HUES64 (cell line): ENCODE measurements at regions not wholly inside any gene's neighbourhood (a gene's known extent, or its start where the extent isn't known, plus 50 kb on each side); places are given as distances from the start of the nearest gene placed in this dataset.

ENCODE experiments used
- H3K27ac ChIP-seq: 2 replicates; pipeline ENCODE4 v1.7.0; 2013; ENCODE audit warnings: low read depth, low read length, inconsistent platforms
- H3K27me3 ChIP-seq: 2 replicates; pipeline ENCODE4 v1.6.1; 2013; ENCODE audit warnings: mild to moderate bottlenecking, low read length; ENCODE audit not compliant: insufficient read depth
- H3K36me3 ChIP-seq: 2 replicates; pipeline ENCODE4 v1.6.1; 2013; ENCODE audit warnings: mild to moderate bottlenecking, low read length; ENCODE audit not compliant: insufficient read depth
- H3K4me1 ChIP-seq: 2 replicates; pipeline ENCODE4 v1.6.1; 2013; ENCODE audit warnings: mild to moderate bottlenecking, low read length, moderate library complexity; ENCODE audit not compliant: insufficient read depth
- H3K4me3 ChIP-seq: 2 replicates; pipeline ENCODE4 v1.5.1; 2013; ENCODE audit warnings: mild to moderate bottlenecking, low read length, moderate library complexity
- H3K9ac ChIP-seq: 2 replicates; pipeline ENCODE4 v1.6.1; 2013; ENCODE audit warnings: mild to moderate bottlenecking, low read depth, low read length
- H3K9me3 ChIP-seq: 2 replicates; pipeline ENCODE4 v1.6.1; 2013; ENCODE audit warnings: low read depth, low read length; ENCODE audit not compliant: insufficient read depth
- WGBS: fragments of 150-250, 120-280 bp; methylation state at CpG from one replicate; pipeline ENCODE4 v1.1.7; 2013; ENCODE audit warnings: missing lambda C conversion rate; 5-methylcytosine and 5-hydroxymethylcytosine counted together

- H3K36me3 ChIP-seq = no peaks in the 10 kb centered on the region
- H3K4me3 ChIP-seq = no peak overlapping the region
- no peaks in the 10 kb centered on the region for H3K27me3 ChIP-seq
- no peaks in the 10 kb centered on the region for H3K9me3 ChIP-seq
- no peak overlapping the region for H3K9ac ChIP-seq
- peaks cover 6% of the 10 kb centered on the region; the same call in 1 of the 2 replicates for H3K4me1 ChIP-seq
- WGBS = 78% methylated on average over 1 of the region's 1 CpG
- no peak overlapping the region for H3K27ac ChIP-seq
Measured at GRCh38 chr3:68163968-68164367, 509.6 kb upstream of the SUCLG2 start.

GRCh38 chr3:68163062-68163461 lies 508.6 kb upstream of the SUCLG2 start:
- no peaks in the 10 kb centered on the region for H3K9me3 ChIP-seq
- H3K4me1 ChIP-seq = peaks cover 6% of the 10 kb centered on the region; the same call in 1 of the 2 replicates
- H3K4me3 ChIP-seq = no peak overlapping the region
- H3K9ac ChIP-seq = no peak overlapping the region
- WGBS = 100% methylated on average over 1 of the region's 2 CpGs
- H3K36me3 ChIP-seq = no peaks in the 10 kb centered on the region
- H3K27ac ChIP-seq = no peak overlapping the region
- no peaks in the 10 kb centered on the region for H3K27me3 ChIP-seq

GRCh38 chr3:68162644-68163043 lies 508.2 kb upstream of the SUCLG2 start:
- H3K27ac ChIP-seq = no peak overlapping the region
- H3K36me3 ChIP-seq = no peaks in the 10 kb centered on the region
- H3K4me1 ChIP-seq = peaks cover 6% of the 10 kb centered on the region; the same call in 1 of the 2 replicates
- no peak overlapping the region for H3K9ac ChIP-seq
- no peaks in the 10 kb centered on the region for H3K27me3 ChIP-seq
- no peak overlapping the region for H3K4me3 ChIP-seq
- H3K9me3 ChIP-seq = no peaks in the 10 kb centered on the region

GRCh38 chr3:68151359-68151758 lies 496.9 kb upstream of the SUCLG2 start:
- H3K4me1 ChIP-seq = no peaks in the 10 kb centered on the region
- H3K36me3 ChIP-seq = no peaks in the 10 kb centered on the region
- 92% methylated on average over 2 of the region's 2 CpGs for WGBS
- H3K27me3 ChIP-seq = no peaks in the 10 kb centered on the region
- no peak overlapping the region for H3K27ac ChIP-seq
- no peak overlapping the region for H3K9ac ChIP-seq
- H3K4me3 ChIP-seq = no peak overlapping the region
- H3K9me3 ChIP-seq = 0 out of 2 replicates have a peak, but pooled peaks cover 2% of the 10 kb centered on the region

- WGBS = 94% methylated on average over 5 of the region's 5 CpGs
- no peaks in the 10 kb centered on the region for H3K27me3 ChIP-seq
Measured at GRCh38 chr3:68148447-68148846, 494.0 kb upstream of the SUCLG2 start.

GRCh38 chr3:68142441-68142840 lies 488.0 kb upstream of the SUCLG2 start:
- Histone ChIP-seq H3K9ac (no peak overlapping the region), H3K4me3 (no peak overlapping the region), H3K27me3 (no peaks in the 10 kb centered on the region), H3K4me1 (no peaks in the 10 kb centered on the region), H3K27ac (no peak overlapping the region), H3K9me3 (no peaks in the 10 kb centered on the region), H3K36me3 (no peaks in the 10 kb centered on the region)
- over 99% methylated on average over 2 of the region's 2 CpGs for WGBS

More at GRCh38 chr3:68148447-68148846, 494.0 kb upstream of the SUCLG2 start:
- no peaks in the 10 kb centered on the region for H3K4me1 ChIP-seq
- H3K9me3 ChIP-seq = 0 out of 2 replicates have a peak, but pooled peaks cover 2% of the 10 kb centered on the region
- no peak overlapping the region for H3K9ac ChIP-seq
- H3K27ac ChIP-seq = no peak overlapping the region
- no peaks in the 10 kb centered on the region for H3K36me3 ChIP-seq
- no peak overlapping the region for H3K4me3 ChIP-seq

GRCh38 chr3:68139897-68140296 lies 485.5 kb upstream of the SUCLG2 start:
- Histone ChIP-seq H3K27ac (no peak overlapping the region), H3K4me3 (no peak overlapping the region), H3K36me3 (no peaks in the 10 kb centered on the region), H3K4me1 (peaks cover 17% of the 10 kb centered on the region), H3K27me3 (no peaks in the 10 kb centered on the region), H3K9me3 (no peaks in the 10 kb centered on the region), H3K9ac (no peak overlapping the region)
- 86% methylated on average over 3 of the region's 3 CpGs for WGBS

- no peak overlapping the region for H3K4me3 ChIP-seq
- no peak overlapping the region for H3K9ac ChIP-seq
- H3K27ac ChIP-seq = no peak overlapping the region
- H3K36me3 ChIP-seq = no peaks in the 10 kb centered on the region
- H3K9me3 ChIP-seq = no peaks in the 10 kb centered on the region
- peaks cover 21% of the 10 kb centered on the region for H3K4me1 ChIP-seq
- 81% methylated on average over 7 of the region's 7 CpGs for WGBS
- H3K27me3 ChIP-seq = no peaks in the 10 kb centered on the region
Measured at GRCh38 chr3:68136411-68136810, 482.0 kb upstream of the SUCLG2 start.

GRCh38 chr3:68135067-68135466 lies 480.7 kb upstream of the SUCLG2 start:
- peaks cover 21% of the 10 kb centered on the region for H3K4me1 ChIP-seq
- no peaks in the 10 kb centered on the region for H3K9me3 ChIP-seq
- H3K36me3 ChIP-seq = no peaks in the 10 kb centered on the region
- no peaks in the 10 kb centered on the region for H3K27me3 ChIP-seq
- WGBS = no CpG with 5 or more reads among the region's 1 CpG
- H3K4me3 ChIP-seq = no peak overlapping the region
- no peak overlapping the region for H3K9ac ChIP-seq
- H3K27ac ChIP-seq = no peak overlapping the region

GRCh38 chr3:68129065-68129464 lies 474.7 kb upstream of the SUCLG2 start:
- Histone ChIP-seq H3K27ac (no peak overlapping the region), H3K4me3 (no peak overlapping the region)
- WGBS = 85% methylated on average over 3 of the region's 3 CpGs

GRCh38 chr3:68123231-68123630 lies 468.8 kb upstream of the SUCLG2 start:
- WGBS = 88% methylated on average over 3 of the region's 4 CpGs
- Histone ChIP-seq H3K27me3 (no peaks in the 10 kb centered on the region), H3K9me3 (no peaks in the 10 kb centered on the region), H3K9ac (no peak overlapping the region), H3K27ac (no peak overlapping the region), H3K4me1 (no peaks in the 10 kb centered on the region), H3K36me3 (no peaks in the 10 kb centered on the region), H3K4me3 (no peak overlapping the region)

More at GRCh38 chr3:68129065-68129464, 474.7 kb upstream of the SUCLG2 start:
- no peaks in the 10 kb centered on the region for H3K27me3 ChIP-seq
- H3K4me1 ChIP-seq = no peaks in the 10 kb centered on the region
- no peak overlapping the region for H3K9ac ChIP-seq
- no peaks in the 10 kb centered on the region for H3K36me3 ChIP-seq
- no peaks in the 10 kb centered on the region for H3K9me3 ChIP-seq

GRCh38 chr3:68121287-68121686 lies 466.9 kb upstream of the SUCLG2 start:
- H3K27me3 ChIP-seq = no peaks in the 10 kb centered on the region
- no peaks in the 10 kb centered on the region for H3K9me3 ChIP-seq
- no peak overlapping the region for H3K4me3 ChIP-seq
- 89% methylated on average over 1 of the region's 1 CpG for WGBS
- H3K27ac ChIP-seq = no peak overlapping the region
- no peaks in the 10 kb centered on the region for H3K36me3 ChIP-seq
- no peaks in the 10 kb centered on the region for H3K4me1 ChIP-seq
- H3K9ac ChIP-seq = no peak overlapping the region
